GM18868 (cell line): ENCODE measurements at regions not wholly inside any gene's neighbourhood (a gene's known extent, or its start where the extent isn't known, plus 50 kb on each side); places are given as distances from the start of the nearest gene placed in this dataset.

Experiments
- ATAC-seq: cut with Tn5 transposase; IDR thresholded peaks from one replicate; pipeline ENCODE4 v1.9.1; 2021; ENCODE audit warnings: mild to moderate bottlenecking, moderate library complexity; ENCODE audit not compliant: unreplicated experiment

DNA sequence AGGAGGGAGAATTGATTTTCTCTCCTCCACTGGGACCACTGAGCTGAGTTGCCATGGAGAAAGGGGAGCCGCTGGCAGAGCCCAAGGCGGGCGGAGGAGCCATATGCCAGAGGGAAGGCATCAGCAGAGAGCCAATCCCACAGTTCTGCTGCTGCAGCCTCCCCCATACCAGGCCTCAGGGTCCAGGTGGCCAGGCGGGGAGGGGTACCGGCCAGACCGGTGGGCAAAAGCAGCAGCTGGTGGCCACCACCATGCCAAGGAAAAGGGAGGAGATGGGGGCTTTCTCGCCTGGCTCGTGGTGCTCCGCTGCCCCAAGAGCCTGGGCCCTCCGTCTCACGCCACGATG, 72.8 kb downstream of the PITPNM2 start:
- no peak for ATAC-seq

DNA sequence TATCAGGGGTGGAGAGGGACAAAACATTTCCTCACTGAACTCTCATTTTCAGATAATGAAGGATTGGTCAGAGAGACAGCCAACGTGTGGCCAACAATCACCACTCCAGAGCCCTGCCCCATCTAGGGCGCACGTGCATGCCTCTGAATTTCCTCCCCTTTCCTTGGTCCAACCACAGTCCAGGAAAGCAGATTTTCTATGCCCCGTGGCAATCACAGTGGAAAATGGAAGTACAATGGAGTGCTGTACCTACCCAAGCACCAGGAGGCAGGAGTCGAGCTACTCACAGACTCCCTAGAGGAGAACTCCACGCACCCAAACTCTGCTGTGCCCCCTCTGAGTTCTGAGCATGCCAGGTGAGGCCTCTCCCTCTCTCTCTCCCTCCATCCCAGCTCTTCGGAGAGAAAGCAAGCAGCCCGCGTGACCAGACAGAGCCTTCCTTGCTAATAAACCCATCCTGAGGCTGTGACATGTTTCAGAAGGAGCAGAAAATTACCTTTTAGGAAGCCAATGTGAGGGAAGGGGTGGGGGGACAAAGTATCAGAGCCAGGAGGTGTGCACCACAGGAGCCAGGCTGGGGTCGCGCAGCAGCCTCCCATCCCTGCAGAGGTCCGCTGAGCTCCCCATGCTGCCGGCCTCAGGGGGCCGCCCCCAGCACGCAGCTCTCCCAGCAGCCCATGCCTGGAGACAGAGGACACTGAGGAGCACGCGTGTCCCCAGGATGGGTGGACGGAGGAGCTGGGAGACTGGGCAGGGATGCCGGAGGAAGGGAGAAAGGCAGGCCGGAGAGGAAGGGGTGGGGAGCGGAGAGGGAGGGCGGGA, 73.4 kb downstream of the PITPNM2 start:
- ATAC-seq = no peak

DNA sequence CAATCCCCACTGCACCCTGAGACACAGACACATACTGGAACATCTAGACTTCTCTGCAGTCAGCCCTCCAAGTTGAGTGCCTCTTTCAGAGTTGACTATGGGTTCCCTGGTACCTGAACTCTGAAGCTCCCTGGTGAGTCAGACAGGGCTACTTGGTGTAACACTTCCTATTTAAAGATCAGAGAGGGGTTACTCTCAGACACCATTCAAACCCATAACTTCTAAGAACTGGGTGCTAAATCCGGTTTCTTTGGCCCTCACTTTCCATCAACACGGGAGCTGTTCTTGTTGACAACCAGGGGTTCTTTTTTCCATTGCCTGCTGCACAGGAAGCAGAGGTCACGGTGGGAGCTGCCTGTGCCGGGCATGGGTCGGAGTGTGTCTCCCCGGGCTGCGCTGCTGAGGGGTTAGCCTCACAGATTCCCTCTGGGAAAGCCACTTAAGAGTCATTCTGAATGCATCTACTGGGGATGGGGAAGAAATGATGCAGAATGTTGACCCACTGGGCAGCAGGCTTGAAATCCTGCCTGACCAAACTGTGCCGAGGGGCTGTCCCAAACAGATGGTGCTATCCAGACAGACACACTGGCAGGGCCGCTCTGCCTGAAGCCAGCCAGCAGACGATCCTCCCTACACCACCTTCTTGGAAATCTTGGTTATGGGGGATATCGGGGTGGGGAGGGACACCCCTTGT, 74.1 kb downstream of the PITPNM2 start:
- ATAC-seq = no peak

DNA sequence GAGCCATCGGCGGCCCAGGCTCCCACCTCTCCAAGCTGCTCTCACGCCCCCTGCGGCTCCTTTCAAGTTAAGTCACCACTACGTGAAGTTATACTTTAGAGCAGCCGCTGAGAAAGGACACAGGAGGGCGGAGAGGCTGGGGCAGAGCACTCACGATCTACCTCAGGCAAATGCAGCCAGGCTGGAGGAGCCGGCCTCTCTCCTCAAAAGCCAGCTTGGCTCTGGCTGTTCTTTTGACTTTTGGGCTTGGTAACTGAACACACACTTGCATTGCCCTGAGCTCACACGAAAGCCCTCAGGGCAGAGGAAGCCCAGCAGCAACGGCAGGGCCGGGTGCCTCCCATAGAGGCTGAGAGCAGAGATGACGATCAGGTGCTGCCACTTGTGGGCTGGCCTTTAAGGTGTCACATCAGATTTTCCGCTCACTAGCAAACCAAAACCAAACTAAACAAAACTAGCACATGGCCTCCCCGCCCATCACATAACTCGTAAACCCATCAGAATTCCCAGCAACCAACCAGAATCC, 75.2 kb downstream of the PITPNM2 start:
- no peak for ATAC-seq

DNA sequence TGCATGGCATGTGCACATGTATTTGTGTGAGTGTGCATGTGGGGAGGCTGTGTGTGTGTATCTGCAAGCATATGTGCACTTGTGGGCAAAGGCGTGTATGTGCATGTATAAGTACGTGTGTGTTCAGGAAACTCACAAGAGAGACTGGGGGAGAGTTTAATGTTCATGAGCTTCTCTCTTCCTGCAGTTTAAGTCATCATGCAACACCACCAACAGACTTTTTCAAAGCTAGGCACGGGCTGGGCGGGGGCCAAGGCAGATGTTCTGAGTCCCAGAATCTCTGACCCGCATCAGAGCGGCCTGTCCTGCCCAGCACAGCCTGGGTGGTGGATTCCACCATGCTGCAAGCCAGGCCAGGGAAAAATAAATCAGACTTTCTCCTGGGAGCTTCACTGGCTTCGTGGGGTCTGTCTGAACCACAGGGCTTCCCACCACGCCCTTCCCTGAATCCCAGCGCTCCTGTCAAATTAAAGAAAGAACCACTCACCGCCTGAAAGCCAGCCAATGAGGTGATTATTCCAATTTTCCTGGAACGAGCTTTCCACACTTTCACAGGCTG, 75.7 kb downstream of the PITPNM2 start:
- ATAC-seq = no peak

DNA sequence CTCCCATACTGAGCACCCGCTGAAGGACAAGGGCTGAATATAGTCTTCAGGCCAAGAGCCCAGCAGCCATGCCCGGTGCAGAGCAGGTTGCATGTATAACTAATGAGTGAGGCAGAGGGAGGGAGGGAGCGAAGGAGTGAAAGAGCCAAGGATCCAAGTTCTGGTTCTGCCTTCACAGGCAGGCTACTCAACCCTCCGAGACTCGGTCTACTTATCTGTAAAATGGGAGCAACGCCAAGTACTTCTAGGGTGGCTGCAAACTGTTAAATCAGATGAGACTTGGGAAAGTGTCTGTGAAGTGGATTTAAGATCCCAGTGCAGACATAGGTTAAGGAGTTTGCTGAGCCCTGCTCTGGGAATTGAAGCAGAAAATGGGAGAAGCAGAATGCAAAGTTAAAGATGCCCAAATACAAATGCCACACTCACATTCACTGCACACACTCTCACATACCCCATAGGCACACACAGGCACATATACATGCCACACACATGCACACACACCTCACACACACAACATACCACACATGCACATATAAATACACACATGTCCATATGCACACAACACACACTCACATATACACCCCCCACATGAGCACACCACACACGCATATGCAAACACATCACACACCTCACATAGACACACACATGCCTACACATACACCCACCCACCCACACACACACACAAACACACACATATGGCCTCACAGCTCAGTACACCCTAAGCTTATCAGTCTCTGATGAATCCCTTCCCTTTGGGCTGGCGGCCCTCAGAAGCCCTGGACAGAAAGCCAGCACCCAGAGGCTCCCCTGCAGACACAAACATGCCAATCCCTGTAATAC, 76.7 kb downstream of the PITPNM2 start:
- no peak for ATAC-seq

DNA sequence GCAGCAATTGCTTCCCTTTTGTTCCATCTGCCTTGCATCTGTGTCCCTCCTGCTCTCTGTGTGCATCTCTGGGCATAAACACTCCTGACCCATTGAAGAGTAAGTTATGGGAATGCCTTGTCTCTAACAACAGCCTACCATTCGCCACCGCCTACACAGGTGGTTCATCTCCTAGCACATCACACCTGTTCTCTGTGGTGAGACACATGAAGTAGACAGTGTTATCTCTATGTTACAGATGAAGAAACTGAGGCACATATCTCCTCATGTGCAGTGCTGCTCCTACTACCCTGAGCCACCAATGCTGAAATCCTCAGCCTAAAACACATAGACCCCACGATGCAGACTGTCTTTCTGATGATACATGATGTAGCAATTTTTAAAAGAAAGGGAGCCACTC, 77.6 kb downstream of the PITPNM2 start:
- no peak for ATAC-seq

DNA sequence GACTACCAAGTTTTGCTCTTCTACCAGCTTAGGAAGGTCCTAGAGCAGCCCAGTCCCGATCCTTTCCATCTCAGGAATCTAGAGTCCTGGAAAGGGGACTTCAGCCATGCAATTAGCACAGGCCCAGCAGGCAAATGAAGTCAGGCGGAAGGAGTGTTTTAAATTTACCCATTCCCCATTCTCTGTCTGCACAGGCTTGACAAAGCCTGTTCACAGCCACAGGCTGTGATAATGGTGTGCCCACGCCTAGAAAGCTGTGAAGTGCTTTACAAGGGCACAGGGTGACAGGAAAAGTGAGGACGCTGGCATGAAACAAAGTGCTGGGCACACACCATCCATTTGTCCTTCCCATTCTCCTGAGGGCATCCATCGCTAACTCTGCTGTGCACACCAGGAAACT, 79.0 kb downstream of the PITPNM2 start:
- no peak for ATAC-seq

DNA sequence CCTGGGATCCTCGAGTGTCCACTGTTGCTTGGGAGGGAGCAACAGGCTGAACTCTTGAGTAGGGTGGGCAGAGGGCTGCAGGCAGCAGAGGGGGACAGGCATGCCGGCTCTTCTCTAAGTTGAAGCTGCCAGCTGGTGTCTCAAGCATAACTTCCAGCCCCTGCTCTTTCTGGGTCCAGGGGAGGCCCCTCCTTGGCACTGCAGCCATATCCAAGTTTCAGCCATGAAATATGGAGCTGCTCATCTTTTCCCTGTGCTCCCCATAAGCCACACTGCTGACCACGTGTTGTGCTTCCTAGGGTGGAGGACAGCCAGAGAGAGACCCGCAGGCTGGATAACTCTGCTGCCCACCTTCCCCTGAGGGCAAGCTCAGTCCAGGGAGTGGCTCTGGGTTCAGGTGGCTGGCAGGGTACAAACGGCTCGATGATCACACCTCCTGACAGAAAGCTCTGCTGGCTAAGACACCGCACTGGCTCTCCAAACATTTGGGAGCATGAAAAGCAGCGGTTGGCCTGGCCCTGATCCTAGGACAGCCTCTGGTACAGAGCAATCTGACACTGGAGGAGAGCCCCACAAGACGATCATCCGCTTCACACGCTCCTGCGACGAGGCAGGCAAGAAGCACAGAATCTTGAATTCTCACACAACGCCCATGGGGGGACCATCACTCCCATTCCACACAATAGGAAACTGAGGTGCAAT, 79.6 kb downstream of the PITPNM2 start:
- no peak for ATAC-seq

DNA sequence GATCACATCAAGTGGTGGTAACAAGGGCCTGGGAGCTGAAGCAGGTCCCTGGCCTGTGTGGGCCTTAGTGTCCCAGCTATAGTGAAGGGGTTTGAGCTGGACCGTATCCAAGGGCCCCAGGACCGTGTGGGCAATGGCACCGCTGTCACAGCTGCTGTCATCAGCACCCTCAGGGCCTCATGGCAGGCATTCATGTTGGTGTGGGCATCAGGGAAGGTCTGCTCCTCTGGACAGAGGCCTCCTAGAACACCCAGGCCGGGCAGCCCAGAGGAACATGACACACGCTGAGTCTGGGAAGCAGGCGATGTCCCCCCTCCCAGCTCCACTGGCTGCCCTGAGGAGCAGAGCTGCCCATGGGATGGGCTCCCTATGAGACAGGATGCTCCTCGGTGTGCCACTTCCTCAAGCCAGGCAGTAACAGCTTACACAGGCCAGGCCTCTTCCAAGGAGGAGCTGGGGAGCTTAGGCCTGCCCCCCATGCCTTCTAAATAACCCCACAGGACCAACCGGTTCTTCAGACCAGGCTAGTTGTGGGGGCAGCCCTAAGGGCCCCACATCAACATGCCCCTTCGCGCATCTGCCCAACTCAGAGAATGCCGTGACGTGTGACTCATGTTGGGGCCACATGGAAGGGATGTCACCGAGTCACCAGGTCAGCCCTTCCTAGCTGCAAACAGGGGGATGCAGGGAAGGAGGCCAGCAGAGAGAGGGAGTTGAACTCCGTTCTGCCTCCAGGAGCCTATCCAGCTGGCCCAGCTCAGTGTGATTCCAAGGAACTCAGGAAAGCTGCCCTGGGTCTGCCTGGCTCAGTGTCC, 80.4 kb downstream of the PITPNM2 start:
- no peak for ATAC-seq

DNA sequence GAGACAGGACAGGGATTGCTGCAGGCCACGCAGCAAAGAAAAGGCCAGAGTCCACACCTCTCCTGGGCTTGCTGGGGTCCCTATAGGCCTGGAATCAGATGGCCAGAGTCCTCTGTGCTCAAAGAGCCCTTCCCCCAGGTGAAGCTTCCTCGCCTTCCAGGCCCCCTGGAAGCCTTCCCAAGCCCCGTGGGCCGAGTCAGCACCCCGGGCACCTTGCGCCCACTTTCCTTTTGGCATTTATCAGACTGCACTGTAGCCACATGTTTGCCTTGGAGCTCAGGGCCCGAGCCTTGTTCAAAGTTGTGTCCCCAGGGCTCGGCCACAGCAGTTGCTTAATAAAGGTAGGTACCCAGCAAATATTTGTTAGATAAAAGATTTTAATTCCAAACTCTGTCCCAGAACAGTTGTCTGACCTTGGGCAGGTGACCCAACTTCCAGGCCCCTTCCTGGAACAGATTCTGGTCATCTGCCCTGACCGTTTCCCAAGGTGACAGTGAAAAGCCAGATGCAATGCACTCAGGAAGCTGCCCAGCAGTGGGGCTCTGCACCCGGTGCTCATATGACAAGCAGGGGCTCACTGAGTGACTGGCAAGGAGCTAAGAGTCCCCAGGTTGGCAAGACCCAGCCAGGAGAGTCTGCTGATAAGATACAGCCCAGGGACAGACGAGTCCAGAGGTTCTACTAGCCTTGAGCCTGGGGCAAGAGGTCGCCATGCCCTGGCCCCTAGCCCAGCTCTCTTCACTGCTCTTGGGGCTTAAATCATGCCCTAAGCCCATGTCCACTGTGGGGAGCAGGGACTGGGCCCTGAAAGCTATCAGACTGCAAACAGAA, 81.2 kb downstream of the PITPNM2 start:
- no peak for ATAC-seq

DNA sequence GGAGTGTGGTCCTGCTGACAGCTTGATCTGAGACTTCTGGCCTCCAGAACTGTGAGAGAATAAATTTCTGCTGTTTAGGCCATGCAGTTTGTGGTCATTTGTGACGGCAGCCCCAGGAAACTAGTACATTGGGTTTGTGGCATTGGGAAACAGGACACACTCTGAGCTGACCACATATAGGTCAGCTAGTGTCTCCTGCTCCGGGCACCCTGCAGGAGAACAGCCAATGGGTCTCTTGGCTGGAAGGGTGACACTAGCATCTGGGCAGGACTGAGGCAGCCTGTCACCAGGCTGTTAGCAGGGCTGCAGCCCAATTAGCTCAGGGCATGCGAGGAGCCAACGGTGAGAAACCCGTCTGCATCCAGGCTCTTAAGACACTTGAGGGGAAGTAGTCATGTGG, 83.2 kb downstream of the PITPNM2 start:
- ATAC-seq = no peak

DNA sequence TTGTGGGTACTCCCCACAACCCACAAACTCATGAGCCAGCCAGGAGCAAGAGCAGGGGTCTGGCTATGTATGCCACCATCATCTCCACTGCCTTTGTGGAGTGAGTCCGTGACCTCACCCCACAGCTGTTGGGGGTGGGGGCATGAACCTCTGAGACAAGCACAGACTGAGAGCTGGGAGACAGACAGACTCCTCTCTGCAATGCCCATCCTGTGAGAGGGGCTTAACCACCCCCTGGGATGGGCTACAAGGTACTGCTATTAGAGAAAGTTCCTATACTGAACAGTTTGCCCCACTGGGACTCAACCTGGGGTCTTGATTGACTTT, 84.5 kb downstream of the PITPNM2 start:
- no peak for ATAC-seq

DNA sequence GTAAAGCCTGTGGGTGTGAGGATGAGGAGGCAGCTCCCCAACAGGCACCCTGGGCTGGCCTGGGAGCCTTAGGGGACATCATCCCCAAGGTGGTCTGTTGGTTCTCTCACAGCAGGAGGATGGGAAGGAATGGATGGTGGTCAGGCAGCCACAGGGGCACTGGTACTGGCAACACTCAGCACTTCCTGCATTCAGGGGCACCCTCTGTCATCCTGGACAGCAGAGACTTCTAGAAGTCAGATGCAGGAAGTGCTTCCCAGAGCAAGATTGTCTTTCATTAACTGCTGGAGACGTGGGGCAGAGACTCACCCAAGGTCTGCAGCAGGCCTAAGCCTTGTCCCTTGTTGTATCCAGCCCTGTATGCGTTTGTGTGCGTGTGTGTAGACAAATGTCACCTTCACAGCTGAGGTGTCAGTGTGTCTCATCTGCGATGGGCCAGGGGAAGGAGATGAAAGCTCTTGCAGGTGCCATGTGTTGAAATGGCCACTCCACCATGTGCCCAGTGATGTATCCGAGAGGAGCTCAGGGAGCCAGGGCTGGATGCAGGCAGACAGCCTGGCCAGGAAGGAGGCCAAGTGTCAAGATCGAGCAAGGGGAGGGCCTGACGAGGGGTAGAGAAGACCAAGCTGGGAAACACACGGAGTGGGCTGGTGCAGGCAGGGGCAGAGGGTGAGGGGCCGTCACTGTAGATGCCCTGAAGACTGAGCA, 85.1 kb downstream of the PITPNM2 start:
- ATAC-seq = no peak

DNA sequence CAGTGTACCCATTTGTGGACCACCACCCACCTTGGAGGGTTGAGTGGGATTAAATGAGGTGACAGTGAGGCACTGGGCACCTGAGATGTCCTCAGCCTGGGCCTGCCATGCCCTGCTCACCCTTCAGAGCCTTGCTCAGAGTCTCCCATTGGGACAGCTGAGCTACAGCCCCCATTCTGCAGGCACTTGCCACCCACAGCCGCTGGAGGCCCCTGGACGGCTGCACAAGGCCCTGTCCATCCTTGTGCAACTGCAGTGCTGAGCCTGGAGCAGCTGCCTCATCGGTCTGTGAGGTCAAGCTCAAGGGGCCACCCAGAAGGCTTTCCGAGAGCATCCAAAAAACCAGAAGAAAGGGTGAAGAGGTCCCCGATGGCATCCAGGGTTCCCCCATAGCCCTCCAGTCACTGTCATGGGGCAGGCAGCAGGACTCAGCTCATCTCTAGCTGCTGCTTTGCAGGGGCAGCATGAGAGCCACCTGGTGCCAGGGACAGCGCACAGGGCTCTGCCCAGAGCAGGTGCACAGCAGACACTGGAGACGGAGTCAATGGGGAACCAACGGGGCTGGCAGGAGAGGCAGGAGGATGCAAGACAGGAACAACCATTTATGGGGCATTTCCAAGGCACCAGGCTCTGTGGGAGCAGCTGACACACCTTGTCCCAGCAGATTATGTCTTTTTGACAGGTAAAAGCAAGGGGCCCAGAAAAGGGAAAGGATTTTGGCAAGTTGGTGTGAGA, 84.6 kb downstream of the ARL6IP4 start:
- ATAC-seq = no peak

DNA sequence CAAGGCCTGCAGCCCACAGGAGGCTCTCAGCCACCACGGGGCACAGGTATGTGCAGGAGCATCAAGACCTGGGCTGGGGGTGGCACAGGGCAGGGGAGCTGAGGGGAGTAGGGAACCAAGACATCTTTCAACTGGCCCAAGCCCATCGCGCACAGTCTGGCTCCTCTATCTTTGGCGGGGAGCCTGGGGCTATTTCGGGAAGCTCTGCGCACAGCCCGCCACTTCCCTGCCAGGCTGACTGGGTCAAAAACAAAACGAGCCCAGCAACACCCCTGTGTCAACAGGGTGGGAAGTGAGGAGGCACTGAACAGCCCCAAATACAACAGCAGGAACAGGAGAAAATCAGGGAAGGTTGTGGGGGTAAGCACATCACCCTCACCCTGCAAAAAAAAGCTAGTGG, 83.9 kb downstream of the ARL6IP4 start:
- ATAC-seq = no peak

DNA sequence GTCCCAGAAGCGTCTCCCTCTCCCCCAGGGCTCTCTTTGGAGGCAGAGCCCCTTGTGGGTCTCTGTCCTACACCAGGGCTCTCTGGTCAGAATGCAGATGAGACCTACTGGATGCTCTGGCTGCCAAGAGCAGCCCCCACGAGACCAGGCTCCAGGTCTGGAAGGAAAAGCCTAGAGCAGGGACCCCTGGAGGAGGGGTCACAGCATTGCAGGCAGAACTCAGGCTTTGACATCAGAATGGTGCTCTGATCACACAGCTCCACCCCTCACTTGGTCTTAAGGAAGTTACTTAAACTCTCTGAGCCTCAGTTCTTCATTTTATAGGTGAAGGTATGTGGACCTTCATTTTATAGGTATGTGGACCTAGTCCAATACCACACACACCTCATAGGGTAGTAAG, 83.1 kb downstream of the ARL6IP4 start:
- no peak for ATAC-seq
